ENCODE measurements at regions not wholly inside any gene's neighbourhood (a gene's known extent, or its start where the extent isn't known, plus 50 kb on each side); places are given as distances from the start of the nearest gene placed in this dataset.

GRCh38 chr16:72501739-72502593 is 330.0 kb upstream of the PMFBP1 start:
- DNase-seq, result peak; percentile 2

GRCh38 chr16:72500545-72500944 is 328.6 kb upstream of the PMFBP1 start:
- DNase-seq, result no peak

GRCh38 chr16:72493716-72494415 is 321.9 kb upstream of the PMFBP1 start:
- DNase-seq, result no peak

- DNase-seq, result no peak
Measured at GRCh38 chr16:72487283-72487682, 315.3 kb upstream of the PMFBP1 start.

GRCh38 chr16:72482695-72483094 is 310.7 kb upstream of the PMFBP1 start:
- no peak for DNase-seq

GRCh38 chr16:72481419-72481818 is 309.5 kb upstream of the PMFBP1 start:
- no peak for DNase-seq

- no peak for DNase-seq
Measured at GRCh38 chr16:72480911-72481310, 309.0 kb upstream of the PMFBP1 start.

- no peak for DNase-seq
Measured at GRCh38 chr16:72475688-72476087, 303.7 kb upstream of the PMFBP1 start.

- DNase-seq, result no peak
Measured at GRCh38 chr16:72474501-72475123, 302.7 kb upstream of the PMFBP1 start.

- DNase-seq, result no peak
Measured at GRCh38 chr16:72473631-72474030, 301.7 kb upstream of the PMFBP1 start.

GRCh38 chr16:72471317-72471924 is 299.5 kb upstream of the PMFBP1 start:
- DNase-seq, result no peak

GRCh38 chr16:72470541-72470940 is 298.6 kb upstream of the PMFBP1 start:
- DNase-seq, result no peak

- no peak for DNase-seq
Measured at GRCh38 chr16:72469932-72470331, 298.0 kb upstream of the PMFBP1 start.

- no peak for DNase-seq
Measured at GRCh38 chr16:72468582-72468981, 296.6 kb upstream of the PMFBP1 start.

GRCh38 chr16:72467157-72467759 is 295.3 kb upstream of the PMFBP1 start:
- DNase-seq, result no peak

GRCh38 chr16:72464597-72465368 is 292.8 kb upstream of the PMFBP1 start:
- no peak for DNase-seq

- DNase-seq, result no peak
Measured at GRCh38 chr16:72464052-72464451, 292.1 kb upstream of the PMFBP1 start.

- DNase-seq, result no peak
Measured at GRCh38 chr16:72458035-72458434, 286.1 kb upstream of the PMFBP1 start.

GRCh38 chr16:72457243-72457940 is 285.4 kb upstream of the PMFBP1 start:
- no peak for DNase-seq

GRCh38 chr16:72455743-72456659 is 284.0 kb upstream of the PMFBP1 start:
- no peak for DNase-seq
